ENCODE measurements at regions not wholly inside any gene's neighbourhood (a gene's known extent, or its start where the extent isn't known, plus 50 kb on each side); places are given as distances from the start of the nearest gene placed in this dataset.

GRCh38 chr12:124175704-124176103 lies 119.2 kb upstream of the RFLNA start:
- DNase-seq (ENCODE audit: low spot score) = no peak

GRCh38 chr12:124177276-124177950 lies 117.5 kb upstream of the RFLNA start:
- ATAC-seq (ENCODE audit: low read depth) (no peak), DNase-seq (ENCODE audit: low spot score) (no peak)
- H3K36me3 ChIP-seq (ENCODE audit: low read depth) = no peaks in the 10 kb centered on the region
- H3K27me3 ChIP-seq (ENCODE audit: insufficient read depth, poor library complexity, severe bottlenecking) = no peaks in the 10 kb centered on the region
- H3K4me1 ChIP-seq (ENCODE audit: insufficient read depth, poor library complexity, severe bottlenecking) = peaks cover 3% of the 10 kb centered on the region
- H3K9me3 ChIP-seq (ENCODE audit: severe bottlenecking) = no peaks in the 10 kb centered on the region
- H3K27ac ChIP-seq (ENCODE audit: poor library complexity, severe bottlenecking) = no peak overlapping the region
- no peak overlapping the region for H3K4me3 ChIP-seq (ENCODE audit: severe bottlenecking)
- no peak for TF ChIP-seq CTCF (IDR thresholded peaks at IDR 0.05; ENCODE audit: poor library complexity, severe bottlenecking)

More at GRCh38 chr12:124175704-124176103, 119.2 kb upstream of the RFLNA start:
- ATAC-seq (ENCODE audit: low read depth) = no peak
- TF ChIP-seq CTCF (IDR thresholded peaks at IDR 0.05; ENCODE audit: poor library complexity, severe bottlenecking) = no peak
- Histone ChIP-seq H3K36me3 (ENCODE audit: low read depth) (no peaks in the 10 kb centered on the region), H3K27ac (ENCODE audit: poor library complexity, severe bottlenecking) (no peak overlapping the region), H3K9me3 (ENCODE audit: severe bottlenecking) (no peaks in the 10 kb centered on the region), H3K4me3 (ENCODE audit: severe bottlenecking) (no peak overlapping the region), H3K4me1 (ENCODE audit: insufficient read depth, poor library complexity, severe bottlenecking) (peaks cover 8% of the 10 kb centered on the region), H3K27me3 (ENCODE audit: insufficient read depth, poor library complexity, severe bottlenecking) (no peaks in the 10 kb centered on the region)

DNA sequence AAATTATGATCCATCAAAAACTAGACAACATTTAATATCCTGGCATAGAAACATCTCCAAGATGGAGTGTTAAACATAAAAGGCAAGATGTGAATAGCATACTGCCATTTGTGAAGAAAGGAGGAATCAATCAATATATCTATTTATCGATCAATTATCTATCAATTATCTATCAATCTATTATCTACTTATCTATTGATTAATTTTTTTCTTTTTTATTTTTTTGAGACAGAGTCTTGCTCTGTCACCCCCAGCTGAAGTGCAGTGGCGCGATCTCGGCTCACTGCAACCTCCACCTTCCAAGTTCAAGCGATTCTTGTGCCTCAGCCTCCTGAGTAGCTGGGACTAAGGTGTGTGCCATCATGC lies 117.0 kb upstream of the RFLNA start:
- Histone ChIP-seq H3K36me3 (ENCODE audit: low read depth) (no peaks in the 10 kb centered on the region), H3K9me3 (ENCODE audit: severe bottlenecking) (no peaks in the 10 kb centered on the region), H3K27ac (ENCODE audit: poor library complexity, severe bottlenecking) (no peak overlapping the region), H3K4me3 (ENCODE audit: severe bottlenecking) (no peak overlapping the region), H3K27me3 (ENCODE audit: insufficient read depth, poor library complexity, severe bottlenecking) (no peaks in the 10 kb centered on the region), H3K4me1 (ENCODE audit: insufficient read depth, poor library complexity, severe bottlenecking) (no peaks in the 10 kb centered on the region)
- TF ChIP-seq CTCF (IDR thresholded peaks at IDR 0.05; ENCODE audit: poor library complexity, severe bottlenecking) = no peak
- ATAC-seq (ENCODE audit: low read depth) (no peak), DNase-seq (ENCODE audit: low spot score) (no peak)

- no peak overlapping the region for H3K4me3 ChIP-seq (ENCODE audit: severe bottlenecking)
- H3K27me3 ChIP-seq (ENCODE audit: insufficient read depth, poor library complexity, severe bottlenecking) = no peaks in the 10 kb centered on the region
Observed at GRCh38 chr12:124179936-124180607, 114.8 kb upstream of the RFLNA start.

More at GRCh38 chr12:124179936-124180607, 114.8 kb upstream of the RFLNA start:
- H3K4me1 ChIP-seq (ENCODE audit: insufficient read depth, poor library complexity, severe bottlenecking) = no peaks in the 10 kb centered on the region
- no peaks in the 10 kb centered on the region for H3K9me3 ChIP-seq (ENCODE audit: severe bottlenecking)
- no peak overlapping the region for H3K27ac ChIP-seq (ENCODE audit: poor library complexity, severe bottlenecking)
- DNase-seq (ENCODE audit: low spot score) (no peak), ATAC-seq (ENCODE audit: low read depth) (no peak)
- TF ChIP-seq CTCF (IDR thresholded peaks at IDR 0.05; ENCODE audit: poor library complexity, severe bottlenecking) = no peak
- no peaks in the 10 kb centered on the region for H3K36me3 ChIP-seq (ENCODE audit: low read depth)

All from RWPE2 (cell line).